Left ventricle myocardium inferior (tissue), 1 donor: ENCODE measurements at regions not wholly inside any gene's neighbourhood (a gene's known extent, or its start where the extent isn't known, plus 50 kb on each side); places are given as distances from the start of the nearest gene placed in this dataset.

ENCODE experiments used
- DNase-seq: peaks from one replicate; pipeline ENCODE4 v3.0.0-alpha.2; 2020
- H3K27ac ChIP-seq: fragments of 200-600 bp; replicated peaks from 2 replicates; pipeline ENCODE4 v1.8.0; 2021
- H3K27me3 ChIP-seq: fragments of 200-600 bp; 2 replicates; pipeline ENCODE4 v1.8.0; 2021; ENCODE audit warnings: low read depth
- H3K36me3 ChIP-seq: fragments of 200-600 bp; 2 replicates; pipeline ENCODE4 v1.8.0; 2021
- H3K4me1 ChIP-seq: fragments of 200-600 bp; 2 replicates; pipeline ENCODE4 v1.8.0; 2021
- H3K4me3 ChIP-seq: fragments of 200-600 bp; 2 replicates; pipeline ENCODE4 v1.8.0; 2021; ENCODE audit warnings: mild to moderate bottlenecking, moderate library complexity
- H3K9me3 ChIP-seq: fragments of 200-600 bp; replicated peaks from 2 replicates; pipeline ENCODE4 v1.8.0; 2021
- intact Hi-C: fragments of 100-400 bp; cut with micrococcal nuclease; formaldehyde crosslinking; loops from one replicate; pipeline ENCODE4 v1.11.0; 2022
- TF ChIP-seq, protein P1 (sequence below): fragments of 200-600 bp; IDR thresholded peaks from 2 replicates; pipeline ENCODE4 v1.8.0; 2021; ENCODE audit warnings: antibody characterized with exemption, mild to moderate bottlenecking, borderline replicate concordance
- donor health status: DM: no; HTN: yes; CAD: no; lungs with severe emphysema.

DNA sequence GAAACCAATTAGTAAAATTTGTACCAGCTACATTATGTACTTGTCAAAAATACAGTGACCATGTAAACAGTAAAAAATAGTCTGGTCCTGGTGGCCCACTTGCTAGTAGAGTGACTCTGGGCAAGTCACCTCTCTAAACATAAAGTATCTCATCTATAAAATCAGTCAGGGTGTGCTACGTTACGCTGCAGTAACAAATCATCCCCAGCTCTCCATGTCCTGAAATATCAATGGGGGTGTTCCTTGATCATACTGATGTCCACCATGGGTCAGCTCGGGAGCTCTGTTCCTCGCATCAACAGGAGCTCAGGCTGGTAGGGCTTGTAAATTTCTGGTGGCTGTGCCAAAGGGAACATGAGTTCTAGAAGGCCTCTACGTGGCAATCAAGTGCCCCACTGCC is 268.6 kb downstream of the RAB28 start:
- TF ChIP-seq, protein P1, sequence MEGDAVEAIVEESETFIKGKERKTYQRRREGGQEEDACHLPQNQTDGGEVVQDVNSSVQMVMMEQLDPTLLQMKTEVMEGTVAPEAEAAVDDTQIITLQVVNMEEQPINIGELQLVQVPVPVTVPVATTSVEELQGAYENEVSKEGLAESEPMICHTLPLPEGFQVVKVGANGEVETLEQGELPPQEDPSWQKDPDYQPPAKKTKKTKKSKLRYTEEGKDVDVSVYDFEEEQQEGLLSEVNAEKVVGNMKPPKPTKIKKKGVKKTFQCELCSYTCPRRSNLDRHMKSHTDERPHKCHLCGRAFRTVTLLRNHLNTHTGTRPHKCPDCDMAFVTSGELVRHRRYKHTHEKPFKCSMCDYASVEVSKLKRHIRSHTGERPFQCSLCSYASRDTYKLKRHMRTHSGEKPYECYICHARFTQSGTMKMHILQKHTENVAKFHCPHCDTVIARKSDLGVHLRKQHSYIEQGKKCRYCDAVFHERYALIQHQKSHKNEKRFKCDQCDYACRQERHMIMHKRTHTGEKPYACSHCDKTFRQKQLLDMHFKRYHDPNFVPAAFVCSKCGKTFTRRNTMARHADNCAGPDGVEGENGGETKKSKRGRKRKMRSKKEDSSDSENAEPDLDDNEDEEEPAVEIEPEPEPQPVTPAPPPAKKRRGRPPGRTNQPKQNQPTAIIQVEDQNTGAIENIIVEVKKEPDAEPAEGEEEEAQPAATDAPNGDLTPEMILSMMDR: no peak

DNA sequence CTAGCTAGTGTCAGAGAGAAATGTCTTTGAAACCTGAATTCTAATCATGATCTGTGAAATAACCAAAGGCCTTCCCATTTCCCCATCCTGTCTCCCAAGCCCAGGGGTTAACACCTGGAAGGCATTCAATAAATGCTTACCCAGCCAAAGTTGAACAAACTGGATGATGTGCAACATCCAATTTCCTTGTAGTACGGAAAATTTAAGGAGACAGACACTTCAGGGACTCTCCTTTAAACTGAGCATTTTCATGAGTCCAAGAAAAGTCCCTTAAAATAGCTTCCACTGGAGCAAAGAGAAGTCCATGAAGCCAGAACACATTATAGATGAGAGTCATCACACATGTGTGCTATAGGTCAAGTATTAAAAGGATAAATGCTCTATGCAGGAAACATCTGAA is 271.2 kb downstream of the RAB28 start:
- DNase-seq: no peak
- H3K4me3 ChIP-seq: no peak overlapping the region
- intact Hi-C loops: no loop called here
- H3K4me1 ChIP-seq: peaks cover 1% of the 10 kb centered on the region
- peaks cover 11% of the 10 kb centered on the region for H3K9me3 ChIP-seq
- no peak overlapping the region for H3K27ac ChIP-seq
- no peaks in the 10 kb centered on the region for H3K27me3 ChIP-seq
- no peaks in the 10 kb centered on the region for H3K36me3 ChIP-seq
- TF ChIP-seq, protein P1: no peak

More for the DNA sequence above, 268.6 kb downstream of the RAB28 start:
- Histone ChIP-seq H3K9me3 (peaks cover 11% of the 10 kb centered on the region), H3K27me3 (no peaks in the 10 kb centered on the region), H3K36me3 (no peaks in the 10 kb centered on the region), H3K4me3 (no peak overlapping the region), H3K4me1 (peaks cover 14% of the 10 kb centered on the region), H3K27ac (no peak overlapping the region)
- no peak for DNase-seq
- intact Hi-C loops: no loop called here

DNA sequence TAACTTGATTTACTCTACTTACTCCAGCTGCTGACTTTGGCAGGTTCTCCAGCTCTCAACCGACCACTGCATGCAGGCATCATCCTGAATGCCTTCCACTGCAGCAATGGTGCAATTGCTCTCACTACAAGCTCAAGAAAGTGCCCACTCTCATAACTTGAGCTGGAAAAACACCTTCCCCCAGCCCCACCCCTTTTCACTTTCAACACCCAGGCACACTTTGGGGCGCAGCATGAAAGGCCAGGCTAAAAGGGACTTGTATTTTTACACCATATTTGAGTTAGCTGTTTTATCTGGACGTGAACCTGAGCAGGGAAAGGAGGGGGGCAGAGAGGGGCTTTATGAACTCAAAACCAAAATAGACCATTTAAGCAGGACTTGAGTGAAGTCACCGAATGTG is 274.5 kb downstream of the RAB28 start:
- intact Hi-C loops: no loop called here
- Histone ChIP-seq H3K27ac (no peak overlapping the region), H3K27me3 (no peaks in the 10 kb centered on the region), H3K9me3 (no peaks in the 10 kb centered on the region), H3K4me3 (no peak overlapping the region), H3K36me3 (no peaks in the 10 kb centered on the region), H3K4me1 (no peaks in the 10 kb centered on the region)
- no peak for DNase-seq
- TF ChIP-seq, protein P1: no peak

DNA sequence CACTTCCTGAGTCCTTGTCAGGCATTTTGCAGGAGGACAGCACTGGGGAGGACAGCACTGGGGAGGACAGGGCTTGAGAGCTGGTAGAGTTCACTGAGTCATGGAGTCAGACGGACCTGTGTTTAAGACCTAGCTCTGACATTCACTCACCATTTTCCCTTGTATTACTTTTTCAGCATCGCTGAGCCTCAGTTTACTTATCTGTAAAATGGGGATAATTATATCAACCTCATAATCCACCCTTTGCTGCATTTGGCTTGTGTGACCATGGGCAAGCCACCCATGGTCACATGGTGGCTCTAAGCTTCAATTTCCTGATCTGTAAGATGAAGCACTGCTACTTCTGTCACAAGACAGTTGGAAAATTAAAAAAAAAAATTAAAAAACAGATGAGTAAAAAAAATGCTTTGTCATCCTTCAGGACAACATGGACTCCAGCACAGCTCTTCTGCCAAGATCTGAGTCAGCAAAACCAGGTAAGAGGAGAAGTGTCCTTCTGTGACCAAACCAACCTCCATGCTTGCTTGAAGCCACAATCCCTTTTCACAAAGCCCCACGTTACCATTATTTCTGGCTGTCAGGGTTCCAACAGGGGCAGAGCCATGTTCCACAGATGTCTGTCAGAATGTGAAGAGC is 275.5 kb downstream of the RAB28 start:
- Histone ChIP-seq H3K36me3 (no peaks in the 10 kb centered on the region), H3K4me3 (no peak overlapping the region), H3K27ac (no peak overlapping the region), H3K4me1 (no peaks in the 10 kb centered on the region), H3K27me3 (no peaks in the 10 kb centered on the region), H3K9me3 (no peaks in the 10 kb centered on the region)
- intact Hi-C loops: no loop called here
- no peak for DNase-seq
- TF ChIP-seq, protein P1: no peak

DNA sequence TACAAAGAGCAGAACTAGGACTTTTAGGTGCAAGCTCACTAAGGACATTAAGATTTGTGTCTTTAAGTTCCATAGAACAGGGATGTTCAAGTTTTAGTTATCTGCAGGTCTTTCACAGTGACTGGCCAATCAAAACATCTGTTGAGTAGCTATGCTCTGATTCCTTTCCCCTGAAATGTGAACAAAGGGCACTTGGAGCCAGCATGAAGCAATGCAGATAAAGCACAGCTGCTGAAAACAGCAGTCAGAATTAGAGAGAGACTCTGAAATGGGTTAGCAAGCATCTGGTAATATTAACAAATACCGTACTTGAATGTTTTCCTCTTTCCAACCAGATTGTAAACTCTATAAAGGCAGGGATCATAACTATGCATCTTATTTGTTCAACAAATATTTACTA is 276.9 kb downstream of the RAB28 start:
- no peak overlapping the region for H3K4me3 ChIP-seq
- DNase-seq: no peak
- TF ChIP-seq, protein P1: no peak
- H3K27ac ChIP-seq: no peak overlapping the region
- no peaks in the 10 kb centered on the region for H3K4me1 ChIP-seq
- H3K9me3 ChIP-seq: no peaks in the 10 kb centered on the region
- no peaks in the 10 kb centered on the region for H3K36me3 ChIP-seq
- H3K27me3 ChIP-seq: no peaks in the 10 kb centered on the region
- intact Hi-C loops: no loop called here
